GM21390 (cell line): ENCODE measurements at regions not wholly inside any gene's neighbourhood (a gene's known extent, or its start where the extent isn't known, plus 50 kb on each side); places are given as distances from the start of the nearest gene placed in this dataset.
"Not testable (repeated sequence)": the region's sequence is repeated elsewhere in the genome, so short reads cannot be mapped to it uniquely, and the experiment has no call there.

ENCODE experiments used
- ATAC-seq: cut with Tn5 transposase; IDR thresholded peaks from one replicate; pipeline ENCODE4 v1.9.1; 2021; ENCODE audit not compliant: unreplicated experiment

DNA sequence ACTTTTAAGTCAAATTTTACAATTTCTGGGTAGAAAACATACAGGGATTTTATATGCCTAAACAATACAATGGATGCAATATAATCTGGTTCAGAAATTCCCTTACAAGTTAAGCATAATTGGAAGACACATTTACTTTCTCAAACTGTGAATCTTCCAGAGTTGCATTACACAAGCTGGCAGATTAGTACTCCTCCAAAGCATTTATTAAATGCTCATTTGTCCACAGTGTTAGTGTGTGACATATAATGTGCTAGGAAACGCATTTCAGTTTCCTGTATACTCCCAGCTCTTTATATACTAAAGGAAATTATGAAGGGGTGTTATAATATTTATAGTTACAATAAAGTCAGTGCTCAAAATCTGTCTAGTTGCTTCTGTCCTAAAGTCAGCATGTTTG lies 239.0 kb upstream of the FIGN start:
- no peak for ATAC-seq

- no peak for ATAC-seq
Observed at GRCh38 chr2:163970058-163970813, 234.4 kb upstream of the FIGN start.

GRCh38 chr2:163964278-163964677 lies 228.5 kb upstream of the FIGN start:
- not testable (repeated sequence) for ATAC-seq

DNA sequence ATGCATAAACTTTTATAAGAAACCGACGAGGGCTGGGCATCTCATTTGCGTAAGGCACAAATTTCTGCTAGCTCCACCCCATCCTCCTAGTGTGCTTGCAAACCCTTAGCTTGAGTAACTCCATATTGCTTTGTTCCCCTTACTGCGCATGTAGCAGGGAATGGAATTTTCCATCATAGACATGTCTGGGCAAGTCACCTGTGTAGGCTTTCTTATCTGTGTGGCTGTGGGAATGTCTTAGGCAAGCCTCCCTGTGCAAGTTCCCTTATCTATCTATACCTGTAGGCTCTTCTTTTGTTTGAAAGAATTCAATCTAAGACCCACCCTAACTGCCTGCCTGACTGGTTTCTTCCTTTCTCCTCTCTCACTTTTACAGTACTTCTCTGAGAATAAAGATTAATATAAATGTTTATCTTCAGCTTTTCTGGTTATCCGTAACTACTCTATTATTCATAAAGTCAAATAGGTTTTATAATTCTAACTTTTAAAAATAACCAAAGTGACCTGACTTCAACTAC lies 217.6 kb upstream of the FIGN start:
- ATAC-seq, result no peak

DNA sequence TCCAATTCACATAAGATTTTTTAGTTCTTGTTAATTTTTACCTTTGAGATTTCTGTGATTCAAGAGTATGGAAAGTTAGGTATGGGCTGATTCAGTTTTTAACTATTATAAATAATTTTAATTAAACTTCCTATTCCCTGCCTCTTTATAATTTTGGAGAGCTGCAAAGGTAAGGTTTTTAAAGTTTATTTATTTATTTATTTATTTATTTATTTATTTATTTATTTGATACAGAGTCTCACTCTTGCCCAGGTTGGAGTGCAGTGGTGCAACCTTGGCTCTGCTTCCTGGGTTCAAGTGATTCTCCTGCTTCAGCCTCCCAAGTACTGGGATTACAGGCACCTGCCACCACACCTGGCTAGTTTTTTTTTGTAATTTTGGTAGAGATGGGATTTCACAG lies 215.5 kb upstream of the FIGN start:
- ATAC-seq, result no peak

GRCh38 chr2:163949693-163950092 lies 213.9 kb upstream of the FIGN start:
- ATAC-seq, result no peak

DNA sequence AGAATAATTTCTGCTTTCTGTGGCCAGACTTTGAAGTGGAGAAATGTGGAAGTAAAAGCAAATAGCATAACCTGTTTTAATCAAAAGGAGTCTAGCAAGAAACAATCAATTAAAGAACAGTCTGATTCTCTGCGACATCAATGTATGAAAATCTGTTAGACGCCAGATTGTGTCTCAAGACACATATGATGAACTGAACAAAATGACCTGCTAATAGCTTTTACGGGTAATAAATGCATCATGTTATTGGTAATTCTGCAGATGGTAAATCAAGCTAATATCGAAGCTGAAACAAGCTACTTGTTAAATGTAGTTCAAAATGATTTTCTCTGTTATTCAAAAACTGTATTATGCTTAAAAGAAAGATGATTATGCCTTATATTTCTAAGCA lies 208.5 kb upstream of the FIGN start:
- no peak for ATAC-seq

- ATAC-seq, result no peak
Observed at GRCh38 chr2:163943403-163944346, 207.9 kb upstream of the FIGN start.

DNA sequence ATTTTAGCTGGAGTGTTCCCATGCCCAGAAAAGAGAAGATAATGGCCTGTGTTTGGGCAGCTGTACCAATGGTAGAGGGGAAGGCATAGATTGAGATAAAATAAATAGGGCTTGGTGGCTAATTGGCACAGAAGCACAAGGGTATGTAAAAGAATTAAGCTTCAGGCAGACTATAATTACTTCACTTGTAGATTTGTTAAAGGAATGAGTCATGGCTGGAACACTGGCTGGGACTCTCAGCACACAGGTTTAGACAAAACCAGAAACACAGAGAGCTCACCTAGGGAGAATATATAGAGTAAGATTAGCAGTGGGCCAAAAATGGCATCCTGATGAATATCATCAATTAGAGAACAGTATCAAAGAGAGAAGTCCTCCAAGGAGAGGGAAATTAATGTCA lies 198.3 kb upstream of the FIGN start:
- no peak for ATAC-seq

DNA sequence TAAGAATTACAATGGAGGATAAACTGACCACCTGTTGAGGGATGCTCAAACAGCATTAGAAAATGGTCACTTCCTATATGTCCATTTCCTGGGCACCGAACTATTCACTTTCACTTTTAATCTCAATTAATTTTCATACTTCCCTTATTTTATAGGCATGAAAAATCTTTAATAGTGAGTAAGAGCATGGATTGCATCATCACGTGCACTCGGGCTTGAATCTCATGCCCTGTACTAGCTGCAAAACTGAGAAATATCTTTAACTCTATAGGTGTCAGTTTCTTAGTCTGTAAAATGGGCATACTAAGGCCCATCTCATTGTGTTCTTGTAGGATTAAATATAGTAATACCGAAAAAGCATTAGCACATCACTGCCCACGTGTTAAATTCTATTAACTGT lies 183.9 kb upstream of the FIGN start:
- ATAC-seq, result no peak

DNA sequence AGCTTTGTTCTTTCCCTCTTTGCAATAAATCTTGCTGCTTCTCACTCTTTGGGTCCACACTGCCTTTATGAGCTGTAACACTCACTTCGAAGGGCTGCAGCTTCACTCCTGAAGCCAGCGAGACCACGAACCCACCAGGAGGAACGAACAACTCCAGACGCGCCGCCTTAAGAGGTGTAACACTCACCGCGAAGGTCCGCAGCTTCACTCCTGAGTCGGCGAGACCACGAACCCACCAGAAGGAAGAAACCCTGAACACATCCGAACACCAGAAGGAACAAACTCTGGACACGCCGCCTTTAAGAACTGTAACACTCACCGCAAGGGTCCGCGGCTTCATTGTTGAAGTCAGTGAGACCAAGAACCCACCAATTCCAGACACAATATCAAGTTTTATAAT lies 178.7 kb upstream of the FIGN start:
- ATAC-seq, result not testable (repeated sequence)

DNA sequence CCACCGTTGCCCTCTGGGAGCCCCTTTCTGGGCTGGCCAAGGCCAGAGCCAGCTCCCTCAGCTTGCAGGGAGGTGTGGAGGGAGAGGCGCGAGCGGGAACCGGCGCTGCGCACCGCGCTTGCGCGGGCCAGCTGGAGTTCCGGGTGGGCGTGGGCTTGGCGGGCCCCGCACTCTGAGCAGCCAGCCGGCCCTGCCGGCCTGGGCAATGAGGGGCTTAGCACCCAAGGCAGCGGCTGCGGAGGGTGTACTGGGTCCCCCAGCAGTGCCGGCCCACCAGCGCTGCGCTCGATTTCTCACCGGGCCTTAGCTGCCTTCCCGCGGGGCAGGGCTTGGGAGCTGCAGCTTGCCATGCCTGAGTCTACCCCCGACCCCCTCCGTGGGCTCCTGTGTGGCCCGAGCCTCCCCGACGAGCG lies 177.7 kb upstream of the FIGN start:
- ATAC-seq, result not testable (repeated sequence)

DNA sequence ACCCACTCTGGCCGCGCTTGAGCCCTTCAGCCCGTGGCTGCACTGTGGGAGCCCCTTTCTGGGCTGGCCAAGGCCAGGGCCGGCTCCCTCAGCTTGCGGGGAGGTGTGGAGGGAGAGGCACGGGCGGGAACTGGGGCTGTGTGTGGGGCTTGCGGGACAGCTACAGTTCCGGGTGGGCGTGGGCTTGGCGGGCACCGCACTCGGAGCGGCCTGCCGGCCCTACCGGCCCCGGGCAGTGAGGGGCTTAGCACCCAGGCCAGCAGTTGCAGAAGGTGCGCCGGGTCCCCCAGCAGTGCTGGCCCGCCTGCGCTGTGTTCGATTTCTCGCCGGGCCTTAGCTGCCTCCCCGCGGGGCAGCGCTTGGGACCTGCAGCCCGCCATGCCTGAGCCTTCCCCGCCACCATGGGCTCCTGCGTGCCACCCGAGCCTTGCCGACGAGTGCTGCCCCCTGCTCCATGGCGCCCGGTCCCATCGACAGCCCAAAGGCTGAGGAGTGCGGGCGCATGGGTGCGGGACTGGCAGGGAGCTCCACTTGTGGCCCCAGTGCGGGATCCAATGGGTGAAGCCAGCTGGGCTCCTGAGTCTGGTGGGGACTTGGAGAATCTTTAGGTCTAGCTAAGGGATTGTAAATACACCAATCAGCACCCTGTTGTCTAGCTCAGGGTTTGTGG lies 173.7 kb upstream of the FIGN start:
- no peak for ATAC-seq

- ATAC-seq, result no peak
Observed at GRCh38 chr2:163906410-163906809, 170.6 kb upstream of the FIGN start.

- no peak for ATAC-seq
Observed at GRCh38 chr2:163897799-163898198, 162.0 kb upstream of the FIGN start.

DNA sequence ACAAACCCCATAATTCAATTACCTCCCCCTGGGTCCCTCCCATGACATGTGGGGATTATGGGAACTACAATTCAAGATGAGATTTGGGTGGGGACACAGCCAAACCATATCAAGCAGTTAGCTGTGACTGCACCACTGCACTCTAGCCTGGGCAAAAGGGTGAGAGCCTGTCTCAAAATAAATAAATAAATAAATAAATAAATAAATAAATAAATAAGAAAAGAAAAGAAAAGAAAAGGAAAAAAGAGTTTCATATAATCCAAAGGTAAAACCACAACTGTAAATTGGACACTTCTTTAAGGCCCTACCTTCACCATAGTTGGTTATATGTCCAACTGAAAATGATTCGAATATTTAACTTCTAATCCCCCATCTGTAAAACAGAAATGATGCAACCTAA lies 157.6 kb upstream of the FIGN start:
- ATAC-seq, result not testable (repeated sequence)

DNA sequence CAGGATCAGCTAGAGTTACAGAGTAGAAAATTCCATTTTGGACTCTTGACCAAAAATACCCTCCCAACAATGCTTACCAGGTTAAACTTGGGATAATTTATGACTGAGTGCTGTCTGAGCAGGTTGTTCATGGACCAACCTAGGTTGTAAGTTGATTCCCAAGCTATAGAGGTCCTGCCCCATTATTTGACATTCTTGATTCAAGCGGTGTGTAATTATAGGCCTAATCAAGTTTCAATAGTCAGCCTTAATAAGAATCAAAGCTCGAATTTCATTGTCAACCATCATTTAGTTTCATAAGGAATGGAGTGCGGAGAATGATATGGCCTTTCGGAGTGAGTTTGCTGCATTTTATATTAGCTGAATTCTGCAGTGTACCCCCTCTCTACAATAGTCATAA lies 152.8 kb upstream of the FIGN start:
- no peak for ATAC-seq

GRCh38 chr2:163887182-163887581 lies 151.4 kb upstream of the FIGN start:
- no peak for ATAC-seq

DNA sequence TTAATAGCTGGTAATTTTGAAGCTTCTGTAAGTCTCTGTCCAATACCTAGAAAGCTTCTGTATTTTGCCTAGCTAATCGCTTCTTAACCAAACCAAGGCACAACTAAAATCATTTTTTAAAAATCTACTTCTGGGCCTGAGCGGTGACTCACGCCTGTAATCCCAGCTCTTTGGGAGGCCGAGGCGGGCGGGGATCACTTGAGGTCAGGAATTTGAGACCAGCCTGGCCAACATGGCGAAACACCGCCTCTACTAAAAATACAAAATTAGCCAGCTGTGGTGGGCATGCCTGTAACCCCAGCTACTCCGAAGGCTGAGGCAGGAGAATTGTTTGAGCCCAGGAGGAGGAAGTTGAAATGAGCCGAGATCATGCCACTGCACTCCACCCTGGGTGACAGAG lies 148.6 kb upstream of the FIGN start:
- no peak for ATAC-seq

- ATAC-seq, result peak; percentile 80
Observed at GRCh38 chr2:163878718-163879117, 142.9 kb upstream of the FIGN start.

DNA sequence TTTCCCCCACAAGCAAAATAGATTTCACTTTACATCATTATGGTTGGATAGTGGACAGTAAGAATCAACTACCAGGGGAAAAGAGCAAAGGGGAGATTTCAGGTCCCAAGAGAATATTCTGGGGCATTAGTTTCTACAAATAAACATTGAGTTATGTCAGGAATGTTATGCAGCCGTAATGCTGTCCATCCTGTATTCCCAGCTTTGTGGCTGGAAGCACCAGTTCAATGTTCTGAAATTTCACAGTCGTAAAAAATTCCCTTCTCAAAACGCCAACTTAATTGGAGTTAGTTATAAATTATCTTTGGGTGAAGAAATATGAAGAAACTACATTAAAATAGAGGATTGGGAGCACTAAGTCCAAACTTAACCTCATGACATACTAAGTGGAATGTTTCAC lies 141.5 kb upstream of the FIGN start:
- ATAC-seq, result no peak
